ENCODE measurements at regions not wholly inside any gene's neighbourhood (a gene's known extent, or its start where the extent isn't known, plus 50 kb on each side); places are given as distances from the start of the nearest gene placed in this dataset.

DNA sequence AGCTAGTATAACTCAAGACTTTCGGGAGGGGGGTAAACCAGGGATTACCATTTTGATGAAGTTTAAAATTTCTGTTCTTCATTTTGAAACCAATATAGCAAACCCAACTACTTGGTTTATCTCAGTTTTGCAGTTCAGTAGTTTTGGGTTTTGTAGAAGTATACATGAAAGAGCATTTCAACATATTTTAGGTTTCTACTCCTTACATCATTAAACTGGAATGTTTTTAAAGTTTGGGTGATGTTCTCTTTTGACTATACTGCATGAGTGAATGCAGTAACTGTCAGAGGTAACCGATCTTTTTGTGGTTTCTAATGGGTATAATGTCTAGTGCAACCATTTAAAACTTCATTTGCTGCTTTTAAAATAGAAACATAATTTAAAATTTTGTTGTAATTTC, 248.3 kb upstream of the MAD2L1 start:
- TF ChIP-seq, protein P1, sequence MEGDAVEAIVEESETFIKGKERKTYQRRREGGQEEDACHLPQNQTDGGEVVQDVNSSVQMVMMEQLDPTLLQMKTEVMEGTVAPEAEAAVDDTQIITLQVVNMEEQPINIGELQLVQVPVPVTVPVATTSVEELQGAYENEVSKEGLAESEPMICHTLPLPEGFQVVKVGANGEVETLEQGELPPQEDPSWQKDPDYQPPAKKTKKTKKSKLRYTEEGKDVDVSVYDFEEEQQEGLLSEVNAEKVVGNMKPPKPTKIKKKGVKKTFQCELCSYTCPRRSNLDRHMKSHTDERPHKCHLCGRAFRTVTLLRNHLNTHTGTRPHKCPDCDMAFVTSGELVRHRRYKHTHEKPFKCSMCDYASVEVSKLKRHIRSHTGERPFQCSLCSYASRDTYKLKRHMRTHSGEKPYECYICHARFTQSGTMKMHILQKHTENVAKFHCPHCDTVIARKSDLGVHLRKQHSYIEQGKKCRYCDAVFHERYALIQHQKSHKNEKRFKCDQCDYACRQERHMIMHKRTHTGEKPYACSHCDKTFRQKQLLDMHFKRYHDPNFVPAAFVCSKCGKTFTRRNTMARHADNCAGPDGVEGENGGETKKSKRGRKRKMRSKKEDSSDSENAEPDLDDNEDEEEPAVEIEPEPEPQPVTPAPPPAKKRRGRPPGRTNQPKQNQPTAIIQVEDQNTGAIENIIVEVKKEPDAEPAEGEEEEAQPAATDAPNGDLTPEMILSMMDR (IDR thresholded peaks at IDR 0.05): no peak
- TF ChIP-seq EP300 (IDR thresholded peaks at IDR 0.05; ENCODE audit: borderline replicate concordance in 1 of 2, low read depth in 1 of 2, low read length in 1 of 2): no peak
- TF ChIP-seq, protein P2, sequence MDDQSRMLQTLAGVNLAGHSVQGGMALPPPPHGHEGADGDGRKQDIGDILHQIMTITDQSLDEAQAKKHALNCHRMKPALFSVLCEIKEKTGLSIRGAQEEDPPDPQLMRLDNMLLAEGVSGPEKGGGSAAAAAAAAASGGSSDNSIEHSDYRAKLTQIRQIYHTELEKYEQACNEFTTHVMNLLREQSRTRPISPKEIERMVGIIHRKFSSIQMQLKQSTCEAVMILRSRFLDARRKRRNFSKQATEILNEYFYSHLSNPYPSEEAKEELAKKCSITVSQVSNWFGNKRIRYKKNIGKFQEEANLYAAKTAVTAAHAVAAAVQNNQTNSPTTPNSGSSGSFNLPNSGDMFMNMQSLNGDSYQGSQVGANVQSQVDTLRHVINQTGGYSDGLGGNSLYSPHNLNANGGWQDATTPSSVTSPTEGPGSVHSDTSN (IDR thresholded peaks at IDR 0.05): no peak
